Mesothelial cell of epicardium (in vitro differentiated cells): ENCODE measurements at regions not wholly inside any gene's neighbourhood (a gene's known extent, or its start where the extent isn't known, plus 50 kb on each side); places are given as distances from the start of the nearest gene placed in this dataset.

Source experiments
- DNase-seq, 2 experiments: peaks; one replicate each; pipeline ENCODE4 v3.0.0; 2021; ENCODE audit warnings: low spot score in 2 of 2; ENCODE audit not compliant: unreplicated experiment in 2 of 2
- H3K27ac Mint-ChIP-seq: 2 replicates; pipeline ENCODE4 v1.8.0; 2021; ENCODE audit warnings: mixed read lengths
- H3K27me3 Mint-ChIP-seq: 2 replicates; pipeline ENCODE4 v1.8.0; 2021; ENCODE audit warnings: low read depth, mixed read lengths
- H3K36me3 Mint-ChIP-seq: 2 replicates; pipeline ENCODE4 v1.8.0; 2021; ENCODE audit warnings: mixed read lengths
- H3K4me1 Mint-ChIP-seq: 2 replicates; pipeline ENCODE4 v1.8.0; 2021; ENCODE audit warnings: mixed read lengths
- H3K4me3 Mint-ChIP-seq: 2 replicates; pipeline ENCODE4 v1.8.0; 2021; ENCODE audit warnings: mild to moderate bottlenecking, moderate library complexity, mixed read lengths
- H3K9me3 Mint-ChIP-seq: 2 replicates; pipeline ENCODE4 v1.8.0; 2021; ENCODE audit warnings: mixed read lengths
- CTCF ChIP-seq: fragments of 200-600 bp; sonication (generic); IDR thresholded peaks from one replicate; pipeline ENCODE4 v1.5.0; 2021; ENCODE audit warnings: antibody characterized with exemption; ENCODE audit not compliant: unreplicated experiment

GRCh38 chr4:122100508-122100907, 51.6 kb upstream of the BLTP1 start:
- TF ChIP-seq CTCF: no peak
- Mint-ChIP-seq H3K4me1 (peaks cover 4% of the 10 kb centered on the region), H3K27me3 (peaks cover 15% of the 10 kb centered on the region), H3K27ac (no peak overlapping the region), H3K36me3 (no peaks in the 10 kb centered on the region), H3K4me3 (no peak overlapping the region), H3K9me3 (no peaks in the 10 kb centered on the region)
- no peak for DNase-seq

- Mint-ChIP-seq H3K27ac (no peak overlapping the region), H3K4me1 (peaks cover 4% of the 10 kb centered on the region), H3K27me3 (peaks cover 18% of the 10 kb centered on the region), H3K9me3 (no peaks in the 10 kb centered on the region), H3K4me3 (no peak overlapping the region), H3K36me3 (no peaks in the 10 kb centered on the region)
- TF ChIP-seq CTCF: no peak
- no peak for DNase-seq
These were observed 52.2 kb upstream of the BLTP1 start for GRCh38 chr4:122099896-122100295.

GRCh38 chr4:122091836-122092405, 60.2 kb upstream of the BLTP1 start:
- no peak for DNase-seq
- no peaks in the 10 kb centered on the region for H3K9me3 Mint-ChIP-seq
- H3K4me3 Mint-ChIP-seq: no peak overlapping the region
- no peaks in the 10 kb centered on the region for H3K36me3 Mint-ChIP-seq
- no peaks in the 10 kb centered on the region for H3K4me1 Mint-ChIP-seq
- peaks cover 22% of the 10 kb centered on the region for H3K27me3 Mint-ChIP-seq
- no peak overlapping the region for H3K27ac Mint-ChIP-seq
- TF ChIP-seq CTCF: no peak

- peaks cover 18% of the 10 kb centered on the region for H3K27me3 Mint-ChIP-seq
- no peak for DNase-seq
- no peak overlapping the region for H3K27ac Mint-ChIP-seq
- no peaks in the 10 kb centered on the region for H3K9me3 Mint-ChIP-seq
- H3K36me3 Mint-ChIP-seq: no peaks in the 10 kb centered on the region
- no peak overlapping the region for H3K4me3 Mint-ChIP-seq
- no peak for TF ChIP-seq CTCF
- peaks cover 4% of the 10 kb centered on the region for H3K4me1 Mint-ChIP-seq
These were observed 60.7 kb upstream of the BLTP1 start for GRCh38 chr4:122091397-122091796.

GRCh38 chr4:122090989-122091388, 61.1 kb upstream of the BLTP1 start:
- Mint-ChIP-seq H3K4me3 (no peak overlapping the region), H3K27ac (no peak overlapping the region), H3K4me1 (peaks cover 4% of the 10 kb centered on the region), H3K9me3 (no peaks in the 10 kb centered on the region), H3K27me3 (peaks cover 15% of the 10 kb centered on the region), H3K36me3 (no peaks in the 10 kb centered on the region)
- no peak for TF ChIP-seq CTCF
- no peak for DNase-seq
